ENCODE measurements at regions not wholly inside any gene's neighbourhood (a gene's known extent, or its start where the extent isn't known, plus 50 kb on each side); places are given as distances from the start of the nearest gene placed in this dataset.

GRCh38 chr11:116170526-116171120 is 602.2 kb downstream of the BUD13 start:
- DNase-seq (ENCODE audit: low spot score): no peak

GRCh38 chr11:116169776-116170175 is 603.0 kb downstream of the BUD13 start:
- no peak for DNase-seq (ENCODE audit: low spot score)

GRCh38 chr11:116168459-116168787 is 604.4 kb downstream of the BUD13 start:
- no peak for DNase-seq (ENCODE audit: low spot score)

GRCh38 chr11:116167706-116168458 is 604.9 kb downstream of the BUD13 start:
- no peak for DNase-seq (ENCODE audit: low spot score)

- no peak for DNase-seq (ENCODE audit: low spot score)
Measured at GRCh38 chr11:116166573-116167465, 606.0 kb downstream of the BUD13 start.

- DNase-seq (ENCODE audit: low spot score): no peak
Measured at GRCh38 chr11:116164843-116165242, 607.9 kb downstream of the BUD13 start.

GRCh38 chr11:116162886-116163230 is 609.9 kb downstream of the BUD13 start:
- no peak for DNase-seq (ENCODE audit: low spot score)

GRCh38 chr11:116162086-116162885 is 610.5 kb downstream of the BUD13 start:
- DNase-seq (ENCODE audit: low spot score): no peak

GRCh38 chr11:116148645-116149044 is 624.1 kb downstream of the BUD13 start:
- no peak for DNase-seq (ENCODE audit: low spot score)

- no peak for DNase-seq (ENCODE audit: low spot score)
Measured at GRCh38 chr11:116148056-116148455, 624.7 kb downstream of the BUD13 start.

- DNase-seq (ENCODE audit: low spot score): no peak
Measured at GRCh38 chr11:116145187-116145865, 627.5 kb downstream of the BUD13 start.

- DNase-seq (ENCODE audit: low spot score): no peak
Measured at GRCh38 chr11:116144387-116144958, 628.3 kb downstream of the BUD13 start.

GRCh38 chr11:116138280-116138679 is 634.1 kb upstream of the CADM1 start:
- DNase-seq (ENCODE audit: low spot score): no peak

- no peak for DNase-seq (ENCODE audit: low spot score)
Measured at GRCh38 chr11:116137753-116138152, 633.5 kb upstream of the CADM1 start.

GRCh38 chr11:116136987-116137674 is 632.9 kb upstream of the CADM1 start:
- no peak for DNase-seq (ENCODE audit: low spot score)

- DNase-seq (ENCODE audit: low spot score): no peak
Measured at GRCh38 chr11:116135891-116136290, 631.7 kb upstream of the CADM1 start.

GRCh38 chr11:116134450-116134849 is 630.2 kb upstream of the CADM1 start:
- no peak for DNase-seq (ENCODE audit: low spot score)

GRCh38 chr11:116132273-116132978 is 628.2 kb upstream of the CADM1 start:
- DNase-seq (ENCODE audit: low spot score): no peak

GRCh38 chr11:116130122-116130521 is 625.9 kb upstream of the CADM1 start:
- DNase-seq (ENCODE audit: low spot score): no peak
